DMS114 treated with DMSO at 0.1 percent for 48 hours (cell line): ENCODE measurements at regions not wholly inside any gene's neighbourhood (a gene's known extent, or its start where the extent isn't known, plus 50 kb on each side); places are given as distances from the start of the nearest gene placed in this dataset.
A peak's percentile ranks its signal among the peaks of the same experiment; 100 is the strongest.
"Not testable (repeated sequence)": the region's sequence is repeated elsewhere in the genome, so short reads cannot be mapped to it uniquely, and the experiment has no call there.

Source experiments
- DNase-seq: peaks from one replicate; lab custom pipeline; 2025; ENCODE audit not compliant: unreplicated experiment; lab: John Stamatoyannopoulos, UW

- no peak for DNase-seq
These were observed 747.3 kb downstream of the ADCYAP1 start for GRCh38 chr18:1652018-1652417.

GRCh38 chr18:1653873-1654272 is 749.2 kb downstream of the ADCYAP1 start:
- no peak for DNase-seq

- DNase-seq = no peak
These were observed 753.2 kb downstream of the ADCYAP1 start for GRCh38 chr18:1657876-1658275.

DNA sequence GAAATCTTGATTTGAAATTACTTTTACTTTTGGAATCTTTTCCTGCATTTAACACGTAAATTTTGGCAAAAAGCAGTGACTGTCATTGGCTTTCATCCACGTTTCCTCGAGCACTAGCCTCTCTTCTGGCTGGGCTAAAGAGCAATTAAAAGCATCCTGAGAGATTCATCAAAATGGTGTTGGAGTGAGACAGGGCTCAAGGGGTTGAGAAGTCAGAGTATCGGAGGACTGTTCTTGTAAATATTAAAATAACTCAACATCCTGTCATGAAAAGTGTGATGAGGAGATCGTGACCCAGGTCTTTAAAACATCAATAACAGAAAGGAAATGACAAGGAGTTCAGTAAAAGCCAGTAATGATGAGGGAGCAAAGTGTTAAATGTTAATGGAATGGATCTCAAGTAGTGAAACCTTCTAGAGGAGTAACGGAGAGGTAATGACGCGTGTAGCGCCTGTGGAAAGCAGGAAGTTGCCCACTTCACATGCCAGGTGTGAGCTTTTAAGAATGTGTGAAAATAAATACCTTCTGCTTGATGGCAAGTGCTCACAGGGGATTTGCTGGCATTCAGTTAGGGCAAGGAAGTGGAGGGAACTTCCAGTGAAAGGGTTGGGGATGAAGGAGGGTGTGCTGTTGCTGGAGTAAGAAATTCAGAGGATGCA is 754.4 kb downstream of the ADCYAP1 start:
- no peak for DNase-seq

- peak; percentile 26 for DNase-seq
These were observed 759.4 kb downstream of the ADCYAP1 start for GRCh38 chr18:1663879-1664705.

GRCh38 chr18:1665079-1665478 is 760.4 kb downstream of the ADCYAP1 start:
- no peak for DNase-seq

DNA sequence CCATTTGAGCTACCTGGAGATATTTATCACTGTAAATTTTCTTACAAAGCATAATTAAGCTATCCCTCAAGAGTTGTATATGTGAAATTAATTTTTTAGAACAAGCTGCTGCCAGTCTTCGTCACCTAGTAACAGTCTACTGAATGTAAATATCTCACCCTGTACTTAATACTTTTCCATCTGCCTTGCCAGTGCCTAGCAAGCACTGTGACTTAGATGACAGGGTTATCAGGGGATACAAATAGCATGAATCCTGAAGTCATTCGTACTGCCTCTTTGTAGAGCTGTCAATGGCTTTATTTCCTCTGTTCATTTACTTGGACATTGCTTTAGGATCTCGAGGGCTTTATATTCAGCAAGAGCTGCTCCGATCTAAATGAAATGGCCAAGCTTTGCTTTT is 763.6 kb downstream of the ADCYAP1 start:
- DNase-seq = no peak

GRCh38 chr18:1671710-1672109 is 767.0 kb downstream of the ADCYAP1 start:
- DNase-seq = not testable (repeated sequence)

GRCh38 chr18:1676387-1676786 is 771.7 kb downstream of the ADCYAP1 start:
- no peak for DNase-seq

DNA sequence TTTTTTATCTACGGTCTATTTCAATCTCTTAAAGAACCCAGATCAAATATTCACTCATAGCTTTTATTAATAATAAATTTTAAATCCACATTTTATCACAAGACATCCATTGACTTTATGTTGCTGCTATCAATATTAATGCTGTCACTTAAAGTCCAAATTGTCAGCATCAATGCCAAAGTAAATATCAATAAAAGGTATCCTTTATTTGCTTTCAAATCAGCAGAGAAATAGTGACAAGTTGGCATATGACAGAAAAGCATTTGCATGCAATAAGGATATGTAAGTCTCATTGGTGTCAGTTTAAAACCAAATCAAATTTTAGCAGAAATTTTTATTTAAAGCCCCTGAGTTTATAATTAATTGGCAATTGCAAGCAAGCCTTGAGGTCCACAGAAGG is 775.4 kb downstream of the ADCYAP1 start:
- no peak for DNase-seq

DNA sequence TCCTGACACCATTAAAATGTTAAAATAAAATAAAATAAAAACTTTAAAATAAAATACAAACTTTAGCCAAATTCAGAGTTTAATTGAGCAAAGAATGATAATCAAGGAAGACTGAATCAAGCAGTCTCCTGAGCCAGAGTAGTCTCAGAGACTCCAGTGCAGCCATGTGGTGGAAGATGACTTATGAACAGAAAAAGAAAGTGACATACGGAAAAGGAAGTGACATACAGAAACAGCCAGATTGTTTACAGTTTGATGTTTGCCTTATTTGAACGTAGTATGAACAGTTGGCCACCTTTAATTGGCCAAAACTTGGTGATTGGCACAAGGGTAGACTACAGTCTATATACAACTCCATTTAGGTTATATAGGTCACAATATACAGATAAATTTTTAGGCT is 787.2 kb downstream of the ADCYAP1 start:
- DNase-seq = no peak

- no peak for DNase-seq
These were observed 803.3 kb downstream of the ADCYAP1 start for GRCh38 chr18:1708006-1708405.

DNA sequence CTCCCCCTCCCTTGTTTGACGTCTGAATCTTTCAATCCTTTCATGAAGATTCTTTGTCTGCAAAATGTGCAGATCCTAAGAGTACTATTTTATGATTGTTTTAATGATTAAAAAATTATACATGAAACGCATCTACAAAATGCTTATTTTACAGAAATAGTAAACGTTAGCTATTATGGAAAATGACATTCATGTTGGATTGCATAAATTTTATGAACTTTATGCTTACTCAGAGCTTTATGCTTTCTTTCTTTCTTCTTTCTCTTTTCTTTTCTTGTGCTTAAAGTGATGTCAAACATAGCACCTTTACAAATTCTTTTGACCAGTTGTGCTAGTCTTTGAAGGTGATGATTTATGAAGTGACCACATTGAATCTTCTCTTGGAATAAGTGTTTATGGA is 805.4 kb downstream of the ADCYAP1 start:
- no peak for DNase-seq

GRCh38 chr18:1732143-1732542 is 827.5 kb downstream of the ADCYAP1 start:
- no peak for DNase-seq

- DNase-seq = no peak
These were observed 825.2 kb downstream of the METTL4 start for GRCh38 chr18:1746131-1746530.

- no peak for DNase-seq
These were observed 820.1 kb downstream of the METTL4 start for GRCh38 chr18:1751249-1751648.

DNA sequence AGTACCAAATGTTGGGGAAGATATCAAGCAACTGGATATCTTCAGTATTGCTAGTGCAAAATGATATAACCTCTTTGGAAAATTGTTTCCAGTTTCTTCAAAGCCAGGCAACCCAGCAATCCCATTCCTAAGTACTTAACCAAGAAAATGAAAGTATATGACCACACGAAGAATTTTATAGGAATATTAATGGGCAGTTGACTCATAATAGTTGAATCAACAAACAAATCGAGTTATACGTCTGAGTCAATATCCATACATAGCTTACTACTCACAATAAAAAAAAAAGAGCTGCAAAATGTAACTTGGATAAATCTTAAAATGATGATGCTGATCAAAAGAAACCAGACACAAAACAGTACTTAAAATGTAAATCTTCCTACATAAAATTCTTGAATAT is 810.4 kb downstream of the METTL4 start:
- no peak for DNase-seq

DNA sequence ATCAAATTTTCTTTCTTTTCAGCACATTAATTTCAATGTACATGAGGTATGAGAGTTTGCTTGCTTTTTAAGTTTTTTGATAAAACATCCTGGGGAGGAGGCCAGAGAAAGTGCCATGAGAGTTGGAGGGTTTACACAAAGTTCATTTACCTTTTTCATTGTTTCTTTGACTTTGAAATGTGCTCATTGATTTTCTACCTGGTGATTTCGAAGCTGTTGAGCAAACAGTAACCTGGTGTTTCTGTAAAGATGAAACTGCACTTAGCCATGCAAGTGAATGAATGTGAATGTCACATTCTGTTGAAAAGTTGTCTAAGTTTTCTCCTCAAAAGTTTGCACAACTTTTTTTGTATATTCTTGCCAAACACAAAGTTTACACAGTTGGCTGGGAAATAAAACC is 797.0 kb downstream of the METTL4 start:
- no peak for DNase-seq

- DNase-seq = no peak
These were observed 793.5 kb downstream of the METTL4 start for GRCh38 chr18:1777843-1778242.

DNA sequence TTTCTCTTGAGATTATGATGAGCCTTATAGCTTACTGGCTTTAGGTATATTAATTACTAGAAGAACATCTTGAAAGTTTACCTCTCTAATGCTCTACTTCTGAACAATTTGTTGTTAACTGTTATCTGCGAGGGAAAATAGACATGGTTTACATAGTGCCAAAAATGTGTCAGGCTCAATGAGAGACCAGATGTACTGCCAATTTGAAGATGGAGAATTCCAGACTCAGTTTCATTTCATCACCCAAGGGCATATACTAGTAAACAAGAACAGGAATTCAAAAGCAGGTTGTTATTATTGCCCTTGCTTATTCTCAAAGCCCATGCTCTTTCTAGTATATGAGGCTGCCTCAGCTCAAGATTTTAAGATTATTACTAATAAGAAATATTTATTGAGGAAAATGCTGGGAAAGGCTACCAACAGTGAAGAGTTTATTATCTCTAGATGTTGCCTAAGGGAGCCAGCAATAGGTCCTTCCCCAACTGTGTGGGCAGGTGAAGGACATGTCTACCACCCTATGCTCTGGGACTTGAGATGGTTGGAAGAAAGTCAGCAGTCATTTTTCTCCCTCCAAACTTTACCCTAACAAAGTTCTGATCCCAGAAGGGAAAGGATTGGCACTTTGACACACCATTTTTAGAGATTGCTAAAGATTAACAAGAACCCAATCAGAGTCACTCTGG is 792.7 kb downstream of the METTL4 start:
- DNase-seq = no peak

DNA sequence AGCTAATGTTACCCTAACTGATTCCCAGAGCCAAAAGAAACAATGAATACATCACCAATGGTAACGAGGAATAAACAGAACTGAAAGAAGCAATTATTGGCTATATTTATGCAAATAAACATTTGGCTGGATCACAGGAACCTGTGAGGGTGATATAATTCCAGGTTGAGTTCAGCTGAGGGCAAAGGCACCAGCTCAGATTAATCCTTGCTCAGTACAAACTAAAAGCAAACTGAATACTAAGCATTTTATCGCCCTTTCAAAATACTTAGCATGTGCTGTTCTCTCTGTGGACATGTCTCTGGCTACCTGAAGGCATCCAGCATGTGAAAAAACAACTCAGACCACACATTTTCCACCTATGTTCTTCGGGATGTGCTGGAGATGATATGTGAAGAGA is 791.7 kb downstream of the METTL4 start:
- DNase-seq = no peak

GRCh38 chr18:1784113-1784512 is 787.2 kb downstream of the METTL4 start:
- no peak for DNase-seq
